Endodermal cell (in vitro differentiated cells): ENCODE measurements at regions not wholly inside any gene's neighbourhood (a gene's known extent, or its start where the extent isn't known, plus 50 kb on each side); places are given as distances from the start of the nearest gene placed in this dataset.

Experiments
- DNase-seq: peaks from one replicate; pipeline ENCODE4 v3.0.0-alpha.2; 2017
- H3K27ac ChIP-seq: 2 replicates; pipeline ENCODE4 v1.5.1; 2013; ENCODE audit warnings: mild to moderate bottlenecking, low read depth, low read length, moderate library complexity
- H3K27me3 ChIP-seq: 2 replicates; pipeline ENCODE4 v1.6.1; 2013; ENCODE audit warnings: mild to moderate bottlenecking, low read length, moderate library complexity; ENCODE audit not compliant: insufficient read depth, control insufficient read depth, poor library complexity, severe bottlenecking
- H3K36me3 ChIP-seq: 2 replicates; pipeline ENCODE4 v1.7.0; 2013; ENCODE audit warnings: mild to moderate bottlenecking, low read length, moderate library complexity; ENCODE audit not compliant: control insufficient read depth, insufficient read depth
- H3K4me1 ChIP-seq: one replicate; pipeline ENCODE4 v1.7.0; 2013; ENCODE audit warnings: low read length; ENCODE audit not compliant: control insufficient read depth, insufficient read depth
- H3K4me3 ChIP-seq: 2 replicates; pipeline ENCODE4 v1.5.1; 2013; ENCODE audit warnings: mild to moderate bottlenecking, low read length, moderate library complexity
- H3K9ac ChIP-seq: 2 replicates; pipeline ENCODE4 v1.6.1; 2013; ENCODE audit warnings: mild to moderate bottlenecking, low read length, moderate library complexity; ENCODE audit not compliant: poor library complexity, severe bottlenecking; ENCODE audit errors: extremely low read depth
- H3K9me3 ChIP-seq: 2 replicates; pipeline ENCODE4 v1.6.1; 2013; ENCODE audit warnings: mild to moderate bottlenecking, low read length, moderate library complexity; ENCODE audit not compliant: control insufficient read depth
- H3K27ac Mint-ChIP-seq: 2 replicates; pipeline ENCODE4 v1.8.0; 2020; ENCODE audit warnings: mixed read lengths
- H3K27me3 Mint-ChIP-seq: 2 replicates; pipeline ENCODE4 v1.8.0; 2021; ENCODE audit warnings: mild to moderate bottlenecking, mixed read lengths; ENCODE audit not compliant: insufficient read depth
- H3K36me3 Mint-ChIP-seq: 2 replicates; pipeline ENCODE4 v1.8.0; 2020; ENCODE audit warnings: low read depth, mixed read lengths
- H3K4me1 Mint-ChIP-seq: 2 replicates; pipeline ENCODE4 v1.8.0; 2020; ENCODE audit warnings: mixed read lengths
- H3K4me3 Mint-ChIP-seq: 2 replicates; pipeline ENCODE4 v1.8.0; 2020; ENCODE audit warnings: mild to moderate bottlenecking, moderate library complexity, mixed read lengths
- H3K9me3 Mint-ChIP-seq: 2 replicates; pipeline ENCODE4 v1.8.0; 2020; ENCODE audit warnings: mild to moderate bottlenecking, mixed read lengths
- CTCF ChIP-seq: fragments of 200-600 bp; sonication (generic); conservative IDR thresholded peaks from 2 replicates; pipeline ENCODE4 v1.5.0; 2021; ENCODE audit warnings: antibody characterized with exemption, mild to moderate bottlenecking
- WGBS, 2 experiments: methylation state at CpG; one replicate each; pipeline versions ENCODE4 v1.1.5 to v1.1.7; 2013; ENCODE audit warnings: missing lambda C conversion rate in 2 of 2, mixed read lengths in 1 of 2; ENCODE audit not compliant: insufficient coverage in 1 of 2, insufficient read length in 1 of 2; 5-methylcytosine and 5-hydroxymethylcytosine counted together

DNA sequence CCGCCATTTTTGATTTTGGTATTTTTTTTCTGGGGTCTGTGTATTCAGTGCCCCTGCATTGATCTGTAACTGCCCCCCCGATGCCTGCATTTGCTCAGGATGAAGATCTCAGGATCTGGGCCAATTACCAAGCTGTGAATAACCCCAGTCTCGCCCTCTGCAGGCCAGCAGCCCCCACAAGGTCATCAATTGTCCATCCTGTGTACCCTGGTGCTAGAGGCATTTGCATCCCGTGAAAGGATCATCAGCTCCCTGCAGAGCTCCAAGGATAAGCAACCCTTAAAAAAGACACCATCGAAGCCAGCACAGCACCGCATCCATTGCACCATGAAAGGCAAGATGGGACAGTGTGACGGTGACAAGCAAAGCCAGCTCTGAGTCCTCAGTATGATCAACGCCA is 154.1 kb upstream of the KLHL29 start:
- DNase-seq: peak; percentile 76
- no peak overlapping the region for H3K4me3 ChIP-seq
- H3K4me3 Mint-ChIP-seq: no peak overlapping the region
- no peaks in the 10 kb centered on the region for H3K27me3 ChIP-seq
- H3K4me1 Mint-ChIP-seq: peaks cover 5% of the 10 kb centered on the region
- no peak overlapping the region for H3K27ac ChIP-seq
- H3K9ac ChIP-seq: no peak overlapping the region
- no peaks in the 10 kb centered on the region for H3K9me3 ChIP-seq
- no peaks in the 10 kb centered on the region for H3K27me3 Mint-ChIP-seq
- peak; percentile 35 for TF ChIP-seq CTCF
- peaks cover 16% of the 10 kb centered on the region for H3K9me3 Mint-ChIP-seq
- H3K36me3 Mint-ChIP-seq: peaks cover 4% of the 10 kb centered on the region
- peak overlapping the region; percentile 59 for H3K27ac Mint-ChIP-seq
- 65 to 69% methylated on average over 6 to 8 of the region's 8 CpGs for WGBS, 2 experiments
- H3K36me3 ChIP-seq: no peaks in the 10 kb centered on the region
- H3K4me1 ChIP-seq: no peaks in the 10 kb centered on the region

GRCh38 chr2:23231865-23232264 is 153.1 kb upstream of the KLHL29 start:
- peaks cover 5% of the 10 kb centered on the region for H3K4me1 Mint-ChIP-seq
- TF ChIP-seq CTCF: no peak
- peak; percentile 37 for DNase-seq
- H3K9me3 ChIP-seq: no peaks in the 10 kb centered on the region
- H3K4me3 Mint-ChIP-seq: no peak overlapping the region
- no peaks in the 10 kb centered on the region for H3K4me1 ChIP-seq
- no peaks in the 10 kb centered on the region for H3K27me3 Mint-ChIP-seq
- no peak overlapping the region for H3K4me3 ChIP-seq
- H3K36me3 Mint-ChIP-seq: peaks cover 4% of the 10 kb centered on the region
- no peak overlapping the region for H3K27ac Mint-ChIP-seq
- 90 to 95% methylated on average over 6 to 7 of the region's 7 CpGs for WGBS, 2 experiments
- H3K9me3 Mint-ChIP-seq: peaks cover 16% of the 10 kb centered on the region
- H3K27ac ChIP-seq: no peak overlapping the region
- H3K36me3 ChIP-seq: no peaks in the 10 kb centered on the region
- H3K27me3 ChIP-seq: no peaks in the 10 kb centered on the region
- H3K9ac ChIP-seq: no peak overlapping the region

- TF ChIP-seq CTCF: no peak
- Mint-ChIP-seq H3K27me3 (no peaks in the 10 kb centered on the region), H3K4me3 (no peak overlapping the region), H3K9me3 (peaks cover 16% of the 10 kb centered on the region), H3K4me1 (peaks cover 19% of the 10 kb centered on the region), H3K36me3 (peaks cover 4% of the 10 kb centered on the region), H3K27ac (no peak overlapping the region)
- no peaks in the 10 kb centered on the region for H3K36me3 ChIP-seq
- H3K9me3 ChIP-seq: no peaks in the 10 kb centered on the region
- peaks cover 10% of the 10 kb centered on the region for H3K4me1 ChIP-seq
- H3K9ac ChIP-seq: no peak overlapping the region
- 90 to 95% methylated on average over 2 of the region's 2 CpGs for WGBS, 2 experiments
- H3K4me3 ChIP-seq: no peak overlapping the region
- no peak overlapping the region for H3K27ac ChIP-seq
- no peak for DNase-seq
- no peaks in the 10 kb centered on the region for H3K27me3 ChIP-seq
These were observed 149.7 kb upstream of the KLHL29 start for GRCh38 chr2:23235292-23235691.
